ENCODE measurements at regions not wholly inside any gene's neighbourhood (a gene's known extent, or its start where the extent isn't known, plus 50 kb on each side); places are given as distances from the start of the nearest gene placed in this dataset.

DNA sequence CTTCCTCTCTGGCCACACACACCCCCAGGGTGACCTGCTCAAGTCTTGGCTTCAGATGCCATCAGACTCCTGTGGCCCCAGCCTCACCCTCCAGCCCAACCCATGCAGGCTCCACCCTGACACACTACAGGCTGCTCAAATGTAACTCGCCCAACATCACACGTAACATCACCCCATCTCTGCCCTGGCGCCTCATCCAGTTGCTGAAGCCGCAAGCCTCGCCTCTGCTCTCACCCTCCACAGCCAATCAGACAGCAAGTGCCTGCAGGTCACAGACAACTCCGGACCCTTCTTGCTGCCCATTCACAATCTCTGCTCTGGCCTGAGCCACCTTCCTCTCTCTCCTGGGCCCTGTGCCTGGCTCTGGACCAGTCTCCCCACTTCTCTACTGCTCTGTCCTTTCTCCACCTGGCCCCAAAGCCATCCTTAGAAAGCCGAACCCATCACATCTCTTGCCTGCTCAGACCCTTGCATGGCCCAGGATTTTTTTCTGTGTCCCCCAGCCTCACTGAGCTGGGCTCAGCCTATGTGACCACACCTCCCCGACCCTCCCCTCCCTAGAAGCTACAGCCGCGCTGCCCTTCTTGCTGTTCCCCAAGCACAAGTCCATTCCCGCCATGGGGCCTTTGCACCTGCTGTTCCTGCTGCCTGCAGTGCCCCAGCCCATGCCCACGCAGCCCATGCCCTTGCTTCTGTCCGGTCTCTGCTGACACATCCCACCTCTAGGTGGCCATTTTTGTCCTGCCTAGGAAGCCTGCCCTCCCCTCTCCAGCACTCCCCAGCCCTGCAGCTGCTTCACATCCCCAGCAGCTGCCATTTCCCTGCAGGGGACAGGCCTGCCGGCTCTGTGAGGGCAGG, 333.9 kb downstream of the CTTN start:
- H3K4me3 ChIP-seq (ENCODE audit: low read depth, low read length), result no peak overlapping the region
- TF ChIP-seq, protein P1, sequence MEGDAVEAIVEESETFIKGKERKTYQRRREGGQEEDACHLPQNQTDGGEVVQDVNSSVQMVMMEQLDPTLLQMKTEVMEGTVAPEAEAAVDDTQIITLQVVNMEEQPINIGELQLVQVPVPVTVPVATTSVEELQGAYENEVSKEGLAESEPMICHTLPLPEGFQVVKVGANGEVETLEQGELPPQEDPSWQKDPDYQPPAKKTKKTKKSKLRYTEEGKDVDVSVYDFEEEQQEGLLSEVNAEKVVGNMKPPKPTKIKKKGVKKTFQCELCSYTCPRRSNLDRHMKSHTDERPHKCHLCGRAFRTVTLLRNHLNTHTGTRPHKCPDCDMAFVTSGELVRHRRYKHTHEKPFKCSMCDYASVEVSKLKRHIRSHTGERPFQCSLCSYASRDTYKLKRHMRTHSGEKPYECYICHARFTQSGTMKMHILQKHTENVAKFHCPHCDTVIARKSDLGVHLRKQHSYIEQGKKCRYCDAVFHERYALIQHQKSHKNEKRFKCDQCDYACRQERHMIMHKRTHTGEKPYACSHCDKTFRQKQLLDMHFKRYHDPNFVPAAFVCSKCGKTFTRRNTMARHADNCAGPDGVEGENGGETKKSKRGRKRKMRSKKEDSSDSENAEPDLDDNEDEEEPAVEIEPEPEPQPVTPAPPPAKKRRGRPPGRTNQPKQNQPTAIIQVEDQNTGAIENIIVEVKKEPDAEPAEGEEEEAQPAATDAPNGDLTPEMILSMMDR (IDR thresholded peaks at IDR 0.05; ENCODE audit: borderline replicate concordance, insufficient read depth, low read depth, low read length), result no peak

DNA sequence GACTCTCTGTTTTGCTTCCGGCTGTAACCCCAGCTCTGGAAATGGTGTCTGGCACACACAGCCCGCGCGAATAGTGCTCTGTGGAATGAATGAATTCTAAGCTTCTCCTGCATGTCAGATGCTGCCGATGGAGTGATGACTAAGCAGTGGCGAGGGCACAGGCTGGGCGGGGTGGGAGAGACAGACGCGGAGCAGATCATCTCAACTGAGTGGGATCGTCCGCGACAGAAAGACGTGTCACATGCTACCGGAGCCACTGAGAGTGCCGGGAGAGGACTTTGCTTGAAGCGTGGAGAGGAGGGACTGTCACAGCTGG, 334.5 kb downstream of the CTTN start:
- no peak overlapping the region for H3K4me3 ChIP-seq (ENCODE audit: low read depth, low read length)
- TF ChIP-seq, protein P1 (IDR thresholded peaks at IDR 0.05; ENCODE audit: borderline replicate concordance, insufficient read depth, low read depth, low read length), result no peak

DNA sequence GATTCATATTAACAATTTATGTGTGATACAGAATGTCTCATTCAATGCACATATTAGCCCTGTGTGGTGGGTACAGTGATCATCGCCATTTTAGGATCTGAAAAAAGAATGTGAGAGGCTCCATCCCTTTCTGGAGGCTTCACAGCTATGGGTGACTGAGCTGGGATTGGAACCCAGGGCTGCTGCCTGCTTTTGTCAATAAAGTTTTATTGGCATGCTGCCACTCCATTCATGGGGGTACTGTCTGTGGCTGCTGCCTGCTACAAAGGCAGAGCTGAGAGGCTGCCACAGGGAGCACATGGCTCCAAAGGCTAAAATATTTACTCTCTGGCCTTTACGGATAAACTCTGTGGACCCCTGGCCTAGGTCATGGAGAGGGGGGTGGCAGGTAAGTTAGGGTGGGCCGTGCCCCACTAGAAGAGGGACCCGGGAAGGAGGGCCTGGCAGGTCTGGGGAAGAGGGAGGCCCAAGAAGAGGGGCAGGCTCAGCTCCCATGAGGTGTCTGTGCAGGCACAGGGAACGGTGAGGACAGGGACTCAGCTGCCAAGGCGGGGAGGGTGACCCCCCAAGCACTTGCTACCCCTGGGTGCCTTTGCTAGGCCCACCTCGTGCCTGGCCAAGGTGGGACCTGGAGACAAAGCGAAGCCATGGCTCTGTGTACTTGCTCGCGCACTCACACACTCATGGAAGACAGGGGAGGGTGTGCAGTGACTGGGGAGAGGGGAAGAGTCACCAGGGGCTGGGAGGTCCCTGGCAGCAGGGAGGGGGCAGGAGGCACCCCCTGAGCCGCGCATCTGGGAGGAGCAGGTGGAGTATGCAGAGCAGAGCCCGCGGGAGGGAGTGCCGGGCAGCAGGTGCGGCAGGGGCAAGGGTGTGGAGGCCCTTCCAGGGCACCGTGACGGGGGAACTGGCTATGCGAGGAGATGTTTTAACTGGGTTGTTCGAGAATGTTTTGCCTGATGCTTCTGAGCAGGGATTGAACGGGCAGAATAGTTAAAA, 335.3 kb downstream of the CTTN start:
- TF ChIP-seq, protein P1 (IDR thresholded peaks at IDR 0.05; ENCODE audit: borderline replicate concordance, insufficient read depth, low read depth, low read length), result no peak
- H3K4me3 ChIP-seq (ENCODE audit: low read depth, low read length), result no peak overlapping the region

DNA sequence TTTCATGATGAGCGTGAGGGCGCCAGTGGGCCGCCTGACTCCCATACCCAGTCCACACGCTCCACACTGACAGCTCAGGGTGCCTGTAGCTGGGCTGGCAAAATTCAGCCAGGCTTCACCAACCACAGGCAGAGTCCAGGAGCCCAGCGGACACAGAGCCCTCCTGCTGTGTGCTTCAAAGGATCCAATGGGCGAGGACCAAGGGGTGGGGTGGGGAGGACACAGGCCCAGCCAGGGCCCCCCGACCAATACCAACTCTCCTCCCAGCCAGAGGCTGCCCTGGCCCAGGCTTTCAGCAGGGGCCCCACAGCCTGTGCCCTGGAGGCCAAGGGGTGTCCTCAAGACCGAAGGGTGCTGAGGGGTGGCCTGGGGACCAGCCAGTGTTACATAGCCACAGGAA, 336.1 kb downstream of the CTTN start:
- TF ChIP-seq, protein P1 (IDR thresholded peaks at IDR 0.05; ENCODE audit: borderline replicate concordance, insufficient read depth, low read depth, low read length), result no peak
- H3K4me3 ChIP-seq (ENCODE audit: low read depth, low read length), result no peak overlapping the region

DNA sequence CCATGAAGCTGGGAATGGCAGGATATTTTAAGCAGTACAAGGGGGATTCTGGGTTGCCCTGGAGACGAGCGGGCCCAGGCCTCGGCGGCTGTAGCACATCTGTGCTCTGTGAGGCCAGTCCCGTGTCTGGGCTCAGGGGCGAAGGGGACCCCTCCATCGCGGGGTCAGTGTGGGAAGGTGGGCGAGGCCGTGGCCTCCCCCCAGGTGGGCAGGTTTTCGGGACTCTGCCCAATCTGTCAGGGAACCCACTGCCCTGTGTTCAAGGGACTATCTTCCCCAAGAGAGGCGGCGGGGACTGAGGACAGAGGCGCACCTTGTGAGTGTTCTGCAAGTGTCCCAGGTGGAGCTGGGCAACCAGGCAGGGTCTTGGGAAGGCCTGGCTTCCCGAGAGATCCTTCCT, 336.6 kb downstream of the CTTN start:
- TF ChIP-seq, protein P1 (IDR thresholded peaks at IDR 0.05; ENCODE audit: borderline replicate concordance, insufficient read depth, low read depth, low read length), result no peak
- no peak overlapping the region for H3K4me3 ChIP-seq (ENCODE audit: low read depth, low read length)

DNA sequence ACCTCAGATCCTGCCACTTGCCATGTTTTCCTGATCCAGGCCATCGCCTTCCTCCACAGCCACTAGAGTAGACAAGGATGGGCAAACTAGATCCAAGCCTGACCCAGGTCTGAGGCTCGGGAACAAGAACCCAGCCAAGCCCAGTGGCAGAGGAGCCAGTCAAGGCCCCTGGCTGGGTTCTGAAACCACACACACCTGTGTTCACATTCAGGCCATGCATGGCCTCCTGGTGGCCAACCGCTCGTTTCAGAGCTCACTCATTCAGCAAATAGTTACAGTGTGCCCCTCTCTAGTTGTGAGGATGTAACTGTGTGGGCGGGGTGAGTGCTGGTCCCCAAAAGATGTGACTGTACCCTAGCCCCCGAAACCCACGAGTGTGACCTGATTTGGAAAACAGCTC, 337.6 kb downstream of the CTTN start:
- TF ChIP-seq, protein P1 (IDR thresholded peaks at IDR 0.05; ENCODE audit: borderline replicate concordance, insufficient read depth, low read depth, low read length), result no peak
- no peak overlapping the region for H3K4me3 ChIP-seq (ENCODE audit: low read depth, low read length)
